HG03571 (cell line): ENCODE measurements at regions not wholly inside any gene's neighbourhood (a gene's known extent, or its start where the extent isn't known, plus 50 kb on each side); places are given as distances from the start of the nearest gene placed in this dataset.

Experiments used
- ATAC-seq: cut with Tn5 transposase; IDR thresholded peaks from one replicate; pipeline ENCODE4 v1.9.1; 2021; ENCODE audit not compliant: unreplicated experiment

GRCh38 chrY:17235769-17236168 is 644.3 kb downstream of the CDY2B start:
- ATAC-seq, result no peak

- ATAC-seq, result no peak
Observed at GRCh38 chrY:17233435-17234109, 646.4 kb downstream of the CDY2B start.

- no peak for ATAC-seq
Observed at GRCh38 chrY:17231994-17232393, 648.0 kb downstream of the CDY2B start.

- no peak for ATAC-seq
Observed at GRCh38 chrY:17223502-17223901, 656.5 kb downstream of the CDY2B start.

GRCh38 chrY:17202395-17202794 is 677.6 kb downstream of the CDY2B start:
- no peak for ATAC-seq

GRCh38 chrY:17184299-17184698 is 695.7 kb downstream of the CDY2B start:
- ATAC-seq, result no peak

- ATAC-seq, result no peak
Observed at GRCh38 chrY:17166881-17167280, 713.1 kb downstream of the CDY2B start.

GRCh38 chrY:17122166-17122565 is 757.9 kb downstream of the CDY2B start:
- ATAC-seq, result no peak

GRCh38 chrY:17085303-17085702 is 794.7 kb downstream of the CDY2B start:
- ATAC-seq, result no peak

- no peak for ATAC-seq
Observed at GRCh38 chrY:17079887-17080286, 800.1 kb downstream of the CDY2B start.

- no peak for ATAC-seq
Observed at GRCh38 chrY:17067307-17067706, 812.7 kb downstream of the CDY2B start.

- no peak for ATAC-seq
Observed at GRCh38 chrY:17053041-17053440, 827.0 kb downstream of the CDY2B start.

GRCh38 chrY:17050374-17050773 is 829.6 kb downstream of the CDY2B start:
- ATAC-seq, result no peak

GRCh38 chrY:17045124-17045523 is 834.9 kb downstream of the CDY2B start:
- ATAC-seq, result no peak

- no peak for ATAC-seq
Observed at GRCh38 chrY:17044723-17045122, 835.3 kb downstream of the CDY2B start.

- ATAC-seq, result no peak
Observed at GRCh38 chrY:17044272-17044671, 835.7 kb downstream of the CDY2B start.

- ATAC-seq, result no peak
Observed at GRCh38 chrY:17038439-17038838, 841.6 kb downstream of the CDY2B start.

- ATAC-seq, result no peak
Observed at GRCh38 chrY:17018126-17018525, 861.9 kb downstream of the CDY2B start.

- ATAC-seq, result no peak
Observed at GRCh38 chrY:16993551-16993950, 886.5 kb downstream of the CDY2B start.

- ATAC-seq, result no peak
Observed at GRCh38 chrY:16981776-16982175, 898.2 kb downstream of the CDY2B start.

GRCh38 chrY:16959071-16959470 is 920.9 kb downstream of the CDY2B start:
- ATAC-seq, result no peak

- no peak for ATAC-seq
Observed at GRCh38 chrY:16947221-16947620, 932.8 kb downstream of the CDY2B start.
